ENCODE measurements at regions not wholly inside any gene's neighbourhood (a gene's known extent, or its start where the extent isn't known, plus 50 kb on each side); places are given as distances from the start of the nearest gene placed in this dataset.

DNA sequence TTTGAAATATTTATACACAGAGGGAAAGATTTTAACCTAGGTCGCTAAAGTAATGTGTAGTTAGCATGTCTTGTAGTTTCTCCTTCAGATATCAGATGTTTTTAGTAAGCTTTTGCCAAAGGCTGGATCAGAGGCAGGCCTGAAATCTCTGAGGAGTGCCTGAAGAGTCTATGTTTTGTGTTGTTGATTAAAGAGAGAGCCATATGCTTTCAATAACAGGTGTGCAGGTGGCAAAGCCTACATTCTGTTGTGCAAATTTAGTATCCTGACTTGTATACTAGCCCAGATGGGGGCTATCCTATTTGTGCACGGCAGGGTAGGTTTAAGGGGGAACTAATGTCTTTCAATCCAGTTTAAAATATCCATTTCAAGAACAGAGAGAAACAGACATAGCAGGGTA, 167.1 kb upstream of the ATXN1 start:
- no peak overlapping the region for H3K4me3 ChIP-seq
- no peaks in the 10 kb centered on the region for H3K36me3 ChIP-seq
- H3K27me3 ChIP-seq: no peaks in the 10 kb centered on the region
- no peak for TF ChIP-seq POLR2A (IDR thresholded peaks at IDR 0.05)
- TF ChIP-seq EP300 (IDR thresholded peaks at IDR 0.05): no peak
- no peak for TF ChIP-seq POLR2AphosphoS5 (IDR thresholded peaks at IDR 0.05)
- TF ChIP-seq, protein P1, sequence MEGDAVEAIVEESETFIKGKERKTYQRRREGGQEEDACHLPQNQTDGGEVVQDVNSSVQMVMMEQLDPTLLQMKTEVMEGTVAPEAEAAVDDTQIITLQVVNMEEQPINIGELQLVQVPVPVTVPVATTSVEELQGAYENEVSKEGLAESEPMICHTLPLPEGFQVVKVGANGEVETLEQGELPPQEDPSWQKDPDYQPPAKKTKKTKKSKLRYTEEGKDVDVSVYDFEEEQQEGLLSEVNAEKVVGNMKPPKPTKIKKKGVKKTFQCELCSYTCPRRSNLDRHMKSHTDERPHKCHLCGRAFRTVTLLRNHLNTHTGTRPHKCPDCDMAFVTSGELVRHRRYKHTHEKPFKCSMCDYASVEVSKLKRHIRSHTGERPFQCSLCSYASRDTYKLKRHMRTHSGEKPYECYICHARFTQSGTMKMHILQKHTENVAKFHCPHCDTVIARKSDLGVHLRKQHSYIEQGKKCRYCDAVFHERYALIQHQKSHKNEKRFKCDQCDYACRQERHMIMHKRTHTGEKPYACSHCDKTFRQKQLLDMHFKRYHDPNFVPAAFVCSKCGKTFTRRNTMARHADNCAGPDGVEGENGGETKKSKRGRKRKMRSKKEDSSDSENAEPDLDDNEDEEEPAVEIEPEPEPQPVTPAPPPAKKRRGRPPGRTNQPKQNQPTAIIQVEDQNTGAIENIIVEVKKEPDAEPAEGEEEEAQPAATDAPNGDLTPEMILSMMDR (IDR thresholded peaks at IDR 0.05): no peak
- 78 to 89% methylated on average over 2 of the region's 2 CpGs for WGBS, 2 donors (ENCODE audit: low coverage in 1 of 2)
- H3K27ac ChIP-seq: no peak overlapping the region
- no peak for ATAC-seq
- H3K4me1 ChIP-seq: no peaks in the 10 kb centered on the region
- no peaks in the 10 kb centered on the region for H3K9me3 ChIP-seq

DNA sequence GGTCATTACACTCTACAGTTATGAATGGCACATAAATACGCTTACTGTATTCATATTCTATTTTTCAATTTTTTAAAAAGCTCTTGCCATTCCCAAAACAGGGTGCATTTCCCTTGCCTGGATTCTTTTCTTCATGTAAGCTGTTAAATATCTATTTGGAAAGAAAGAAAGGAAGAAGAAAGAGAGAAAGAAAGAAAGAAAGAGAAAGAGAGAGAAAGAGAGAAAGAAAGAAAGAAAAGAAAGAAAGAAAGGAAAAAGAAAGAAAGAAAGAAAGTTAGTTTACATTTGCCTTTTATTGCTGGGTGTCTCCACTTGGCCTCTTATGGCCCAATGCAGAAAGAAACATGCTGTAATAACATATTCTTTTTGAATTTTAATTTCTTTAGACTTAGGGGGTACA, 165.9 kb upstream of the ATXN1 start:
- no peak overlapping the region for H3K27ac ChIP-seq
- H3K36me3 ChIP-seq: no peaks in the 10 kb centered on the region
- no peak for ATAC-seq
- H3K4me3 ChIP-seq: no peak overlapping the region
- H3K4me1 ChIP-seq: no peaks in the 10 kb centered on the region
- no peaks in the 10 kb centered on the region for H3K9me3 ChIP-seq
- TF ChIP-seq, protein P1 (IDR thresholded peaks at IDR 0.05): no peak
- TF ChIP-seq EP300 (IDR thresholded peaks at IDR 0.05): no peak
- no peak for TF ChIP-seq POLR2A (IDR thresholded peaks at IDR 0.05)
- no peak for TF ChIP-seq POLR2AphosphoS5 (IDR thresholded peaks at IDR 0.05)
- no peaks in the 10 kb centered on the region for H3K27me3 ChIP-seq
- 83% methylated on average over 1 of the region's 1 CpG; no CpG with 5 or more reads in 1 of the 2 donors for WGBS, 2 donors (ENCODE audit: low coverage in 1 of 2)

DNA sequence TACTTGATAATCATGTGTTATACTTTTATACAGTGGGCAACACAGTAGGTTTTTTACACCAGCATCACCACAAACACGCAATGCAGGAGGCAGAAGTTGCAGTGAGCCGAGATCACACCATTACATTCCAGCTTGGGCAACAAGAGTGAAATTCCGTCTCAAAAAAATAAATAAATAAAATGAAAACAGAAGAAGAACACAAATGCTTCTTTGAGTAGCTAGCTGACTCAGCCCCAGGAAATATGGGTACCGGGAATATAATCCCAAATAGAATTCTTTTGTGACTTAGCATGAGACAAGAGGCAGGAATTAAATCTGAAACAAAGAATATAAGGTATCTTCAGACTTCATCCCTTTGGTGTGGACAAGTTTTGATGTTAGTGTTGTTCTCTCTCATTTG, 164.2 kb upstream of the ATXN1 start:
- H3K36me3 ChIP-seq: no peaks in the 10 kb centered on the region
- H3K4me1 ChIP-seq: no peaks in the 10 kb centered on the region
- TF ChIP-seq POLR2A (IDR thresholded peaks at IDR 0.05) (no peak), POLR2AphosphoS5 (IDR thresholded peaks at IDR 0.05) (no peak)
- TF ChIP-seq, protein P1 (IDR thresholded peaks at IDR 0.05): no peak
- H3K4me3 ChIP-seq: no peak overlapping the region
- no peaks in the 10 kb centered on the region for H3K27me3 ChIP-seq
- no peaks in the 10 kb centered on the region for H3K9me3 ChIP-seq
- WGBS, 2 donors (ENCODE audit: low coverage in 1 of 2): 81 to 86% methylated on average over 4 of the region's 4 CpGs
- ATAC-seq: no peak
- no peak overlapping the region for H3K27ac ChIP-seq

DNA sequence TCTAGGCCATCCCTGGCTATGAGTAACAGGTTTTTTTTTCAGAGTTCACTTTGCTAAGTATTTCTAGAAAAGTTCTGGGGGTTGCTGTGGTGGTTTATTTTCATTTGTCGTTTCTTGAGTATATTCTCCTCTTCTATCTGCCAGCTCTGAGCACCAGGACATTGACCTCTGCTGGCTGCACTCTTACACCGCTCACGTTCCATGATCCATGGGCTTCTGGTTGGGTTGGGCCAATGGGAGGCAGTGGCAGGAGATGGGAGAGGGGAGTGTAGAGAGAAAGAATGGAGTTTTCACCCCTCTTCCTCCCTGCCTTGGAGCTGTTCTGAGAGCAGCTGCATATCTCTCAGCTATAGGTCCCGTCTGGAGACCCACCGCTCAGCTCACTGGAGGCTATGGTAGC, 161.0 kb upstream of the ATXN1 start:
- Histone ChIP-seq H3K27ac (no peak overlapping the region), H3K27me3 (no peaks in the 10 kb centered on the region), H3K4me3 (no peak overlapping the region), H3K36me3 (no peaks in the 10 kb centered on the region), H3K4me1 (no peaks in the 10 kb centered on the region), H3K9me3 (no peaks in the 10 kb centered on the region)
- TF ChIP-seq POLR2A (IDR thresholded peaks at IDR 0.05) (no peak), POLR2AphosphoS5 (IDR thresholded peaks at IDR 0.05) (no peak), EP300 (IDR thresholded peaks at IDR 0.05) (no peak)
- TF ChIP-seq, protein P1 (IDR thresholded peaks at IDR 0.05): no peak
- WGBS, 2 donors (ENCODE audit: low coverage in 1 of 2): 59 to 61% methylated on average over 3 to 5 of the region's 5 CpGs
- no peak for ATAC-seq

DNA sequence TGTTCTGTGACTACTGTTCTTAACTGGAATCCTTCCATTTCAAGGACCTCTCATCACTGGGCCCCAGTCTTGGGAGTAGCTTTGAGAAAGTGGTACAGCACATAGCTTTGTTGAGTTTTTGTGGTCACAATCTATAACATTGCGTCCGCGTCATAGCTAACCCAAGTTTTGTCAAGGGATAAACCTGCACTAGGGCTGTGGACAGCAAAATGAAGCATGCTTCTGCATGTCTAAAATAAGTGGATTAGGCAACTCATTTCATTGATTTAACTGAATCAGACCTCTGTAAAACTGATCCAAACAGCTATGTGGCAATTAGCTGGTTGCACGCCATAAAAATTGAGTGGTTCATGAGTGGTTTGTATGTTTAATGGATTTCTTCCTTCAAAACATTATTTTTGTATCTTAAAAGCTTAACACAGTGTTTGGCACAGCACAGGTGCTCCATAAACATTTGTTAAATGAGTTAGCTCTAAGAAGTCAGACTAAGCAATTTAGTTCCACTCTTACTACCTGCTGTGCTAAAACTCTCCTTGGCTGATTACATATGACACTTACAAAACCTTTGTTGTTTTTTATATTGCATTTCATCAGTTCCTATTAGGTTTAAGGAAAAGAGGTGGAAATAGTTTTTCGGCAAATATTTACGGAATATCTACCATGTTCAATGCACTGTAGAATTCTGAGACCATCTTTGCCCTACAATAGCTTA, 160.3 kb upstream of the ATXN1 start:
- Histone ChIP-seq H3K36me3 (no peaks in the 10 kb centered on the region), H3K27ac (no peak overlapping the region), H3K27me3 (no peaks in the 10 kb centered on the region), H3K4me3 (no peak overlapping the region), H3K4me1 (no peaks in the 10 kb centered on the region), H3K9me3 (no peaks in the 10 kb centered on the region)
- 77 to 87% methylated on average over 6 of the region's 6 CpGs for WGBS, 2 donors (ENCODE audit: low coverage in 1 of 2)
- TF ChIP-seq EP300 (IDR thresholded peaks at IDR 0.05) (no peak), POLR2AphosphoS5 (IDR thresholded peaks at IDR 0.05) (no peak), POLR2A (IDR thresholded peaks at IDR 0.05) (no peak)
- ATAC-seq: no peak
